GM23248 (cell line): ENCODE measurements at regions not wholly inside any gene's neighbourhood (a gene's known extent, or its start where the extent isn't known, plus 50 kb on each side); places are given as distances from the start of the nearest gene placed in this dataset.

ENCODE experiments used
- DNase-seq: peaks from one replicate; pipeline ENCODE4 v3.0.0-alpha.2; 2015
- H2AFZ ChIP-seq: fragments of 200-600 bp; sonication (generic); 2 replicates; pipeline ENCODE4 v1.6.1; 2016; ENCODE audit warnings: antibody characterized with exemption
- H3F3A ChIP-seq: fragments of 200-600 bp; sonication (generic); 2 replicates; pipeline ENCODE4 v1.6.1; 2016; ENCODE audit warnings: mild to moderate bottlenecking, antibody characterized with exemption, mixed run types; ENCODE audit not compliant: insufficient read depth
- H3K27ac ChIP-seq: fragments of 200-600 bp; sonication (generic); 2 replicates; pipeline ENCODE4 v1.5.1; 2016; ENCODE audit warnings: mild to moderate bottlenecking
- H3K27me3 ChIP-seq: fragments of 200-600 bp; sonication (generic); replicated peaks from 2 replicates; pipeline ENCODE4 v1.6.1; 2016; ENCODE audit warnings: mild to moderate bottlenecking; ENCODE audit not compliant: insufficient read depth
- H3K36me3 ChIP-seq: fragments of 200-600 bp; sonication (generic); 2 replicates; pipeline ENCODE4 v1.6.1; 2016; ENCODE audit warnings: low read depth, mild to moderate bottlenecking
- H3K4me1 ChIP-seq: fragments of 200-600 bp; sonication (generic); 2 replicates; pipeline ENCODE4 v1.6.1; 2016; ENCODE audit warnings: mild to moderate bottlenecking; ENCODE audit not compliant: insufficient read depth
- H3K4me2 ChIP-seq: fragments of 200-600 bp; sonication (generic); one replicate; pipeline ENCODE4 v1.6.1; 2016; ENCODE audit warnings: mild to moderate bottlenecking; ENCODE audit not compliant: unreplicated experiment
- H3K4me3 ChIP-seq: fragments of 200-600 bp; sonication (generic); 2 replicates; pipeline ENCODE4 v1.5.1; 2016; ENCODE audit warnings: mild to moderate bottlenecking
- H3K79me2 ChIP-seq: fragments of 200-600 bp; sonication (generic); 2 replicates; pipeline ENCODE4 v1.6.1; 2016; ENCODE audit warnings: mild to moderate bottlenecking; ENCODE audit not compliant: insufficient read depth
- H3K9ac ChIP-seq: fragments of 200-600 bp; sonication (generic); 2 replicates; pipeline ENCODE4 v1.6.1; 2016; ENCODE audit warnings: mild to moderate bottlenecking
- H3K9me2 ChIP-seq: fragments of 200-600 bp; sonication (generic); 2 replicates; pipeline ENCODE4 v1.6.1; 2016; ENCODE audit warnings: mixed run types, mild to moderate bottlenecking, moderate library complexity; ENCODE audit not compliant: insufficient read depth
- H3K9me3 ChIP-seq: fragments of 200-600 bp; sonication (generic); one replicate; pipeline ENCODE4 v1.6.1; 2017; ENCODE audit warnings: low read depth
- H4K20me1 ChIP-seq: fragments of 200-600 bp; sonication (generic); 2 replicates; pipeline ENCODE4 v1.6.0; 2016; ENCODE audit not compliant: insufficient read depth
- EZH2 ChIP-seq: fragments of 200-600 bp; sonication (generic); IDR thresholded peaks from 2 replicates; pipeline ENCODE4 v1.6.1; 2018; ENCODE audit warnings: antibody characterized with exemption, mild to moderate bottlenecking; ENCODE audit not compliant: insufficient read depth, poor library complexity, severe bottlenecking
- EZH2phosphoT487 ChIP-seq: fragments of 200-600 bp; sonication (generic); IDR thresholded peaks from 2 replicates; pipeline ENCODE4 v1.6.1; 2018; ENCODE audit warnings: antibody characterized with exemption, moderate library complexity, mild to moderate bottlenecking, low read depth; ENCODE audit not compliant: insufficient read depth
- WGBS, 2 experiments: methylation state at CpG; one replicate each; pipeline ENCODE4 v1.1.6; 2015 to 2017; ENCODE audit warnings: low lambda C conversion rate in 2 of 2, low coverage in 1 of 2; ENCODE audit errors: missing lambda C conversion rate in 2 of 2; 5-methylcytosine and 5-hydroxymethylcytosine counted together
- in situ Hi-C: fragments of 300-500 bp; cut with MboI; formaldehyde crosslinking; loops from 2 replicates; pipeline ENCODE4 v1.15.0; 2020

- Histone ChIP-seq H3K36me3 (no peaks in the 10 kb centered on the region), H3F3A (no peaks in the 10 kb centered on the region), H3K9me3 (no peaks in the 10 kb centered on the region), H2AFZ (no peak overlapping the region), H3K4me2 (no peak overlapping the region), H4K20me1 (no peaks in the 10 kb centered on the region), H3K27ac (no peak overlapping the region), H3K9ac (no peak overlapping the region), H3K4me3 (no peak overlapping the region), H3K4me1 (no peaks in the 10 kb centered on the region), H3K27me3 (peaks cover 55% of the 10 kb centered on the region), H3K9me2 (no peaks in the 10 kb centered on the region), H3K79me2 (no peaks in the 10 kb centered on the region)
- no peak for DNase-seq
- WGBS, 2 experiments: 51 to 57% methylated on average over 4 of the region's 4 CpGs
- in situ Hi-C loops: no loop called here
- TF ChIP-seq EZH2phosphoT487: no peak
- no peak for TF ChIP-seq EZH2
These were observed 102.0 kb upstream of the MBL2 start for GRCh38 chr10:52874581-52874980.

GRCh38 chr10:52871191-52871843 is 98.7 kb upstream of the MBL2 start:
- no peak overlapping the region for H3K9ac ChIP-seq
- no peak overlapping the region for H3K4me3 ChIP-seq
- no peaks in the 10 kb centered on the region for H3K79me2 ChIP-seq
- no peaks in the 10 kb centered on the region for H3K36me3 ChIP-seq
- no peak for DNase-seq
- in situ Hi-C loops: no loop called here
- TF ChIP-seq EZH2phosphoT487: no peak
- no peak for TF ChIP-seq EZH2
- peaks cover 45% of the 10 kb centered on the region for H3K27me3 ChIP-seq
- no peak overlapping the region for H3K27ac ChIP-seq
- no peaks in the 10 kb centered on the region for H3K9me2 ChIP-seq
- WGBS, 2 experiments: 51 to 56% methylated on average over 23 to 24 of the region's 24 CpGs
- no peaks in the 10 kb centered on the region for H3K4me1 ChIP-seq
- H3K4me2 ChIP-seq: no peak overlapping the region
- H4K20me1 ChIP-seq: no peaks in the 10 kb centered on the region
- no peak overlapping the region for H2AFZ ChIP-seq
- no peaks in the 10 kb centered on the region for H3F3A ChIP-seq
- H3K9me3 ChIP-seq: no peaks in the 10 kb centered on the region

- Histone ChIP-seq H3F3A (no peaks in the 10 kb centered on the region), H3K4me1 (no peaks in the 10 kb centered on the region), H3K9me2 (no peaks in the 10 kb centered on the region), H3K27ac (no peak overlapping the region), H3K4me3 (no peak overlapping the region), H3K9ac (no peak overlapping the region), H2AFZ (no peak overlapping the region), H3K9me3 (no peaks in the 10 kb centered on the region), H3K79me2 (no peaks in the 10 kb centered on the region), H3K36me3 (no peaks in the 10 kb centered on the region), H3K4me2 (no peak overlapping the region), H3K27me3 (peaks cover 37% of the 10 kb centered on the region), H4K20me1 (no peaks in the 10 kb centered on the region)
- TF ChIP-seq EZH2 (no peak), EZH2phosphoT487 (no peak)
- 18 to 25% methylated on average over 3 of the region's 3 CpGs for WGBS, 2 experiments
- DNase-seq: no peak
- in situ Hi-C loops: no loop called here
These were observed 98.0 kb upstream of the MBL2 start for GRCh38 chr10:52870562-52870961.

- no peaks in the 10 kb centered on the region for H3F3A ChIP-seq
- H3K79me2 ChIP-seq: no peaks in the 10 kb centered on the region
- H3K9me3 ChIP-seq: no peaks in the 10 kb centered on the region
- no peak for DNase-seq
- no peak for TF ChIP-seq EZH2phosphoT487
- in situ Hi-C loops: no loop called here
- H3K27me3 ChIP-seq: peaks cover 32% of the 10 kb centered on the region; the same call in 1 of the 2 replicates
- H4K20me1 ChIP-seq: no peaks in the 10 kb centered on the region
- no peaks in the 10 kb centered on the region for H3K36me3 ChIP-seq
- no peak overlapping the region for H3K9ac ChIP-seq
- 23 to 32% methylated on average over 2 of the region's 2 CpGs for WGBS, 2 experiments
- no peak overlapping the region for H3K4me2 ChIP-seq
- H3K27ac ChIP-seq: no peak overlapping the region
- no peak overlapping the region for H2AFZ ChIP-seq
- H3K9me2 ChIP-seq: no peaks in the 10 kb centered on the region
- H3K4me1 ChIP-seq: peaks cover 1% of the 10 kb centered on the region
- H3K4me3 ChIP-seq: no peak overlapping the region
These were observed 97.3 kb upstream of the MBL2 start for GRCh38 chr10:52869864-52870263.

- DNase-seq: no peak
- no peak overlapping the region for H3K9ac ChIP-seq
- no peaks in the 10 kb centered on the region for H3K36me3 ChIP-seq
- H3K9me3 ChIP-seq: no peaks in the 10 kb centered on the region
- peaks cover 14% of the 10 kb centered on the region for H3K4me1 ChIP-seq
- H3K27ac ChIP-seq: no peak overlapping the region
- H3K79me2 ChIP-seq: no peaks in the 10 kb centered on the region
- in situ Hi-C loops: no loop called here
- H3F3A ChIP-seq: peaks cover 12% of the 10 kb centered on the region
- 77 to 80% methylated on average over 9 of the region's 9 CpGs for WGBS, 2 experiments
- no peaks in the 10 kb centered on the region for H4K20me1 ChIP-seq
- H2AFZ ChIP-seq: no peak overlapping the region
- 0 out of 2 replicates have a peak, but pooled peaks cover 11% of the 10 kb centered on the region for H3K27me3 ChIP-seq
- TF ChIP-seq EZH2phosphoT487 (no peak), EZH2 (no peak)
- no peak overlapping the region for H3K4me2 ChIP-seq
- H3K9me2 ChIP-seq: no peaks in the 10 kb centered on the region
- H3K4me3 ChIP-seq: no peak overlapping the region
These were observed 92.6 kb upstream of the MBL2 start for GRCh38 chr10:52865213-52865612.
